HCT116 (cell line): ENCODE measurements at regions not wholly inside any gene's neighbourhood (a gene's known extent, or its start where the extent isn't known, plus 50 kb on each side); places are given as distances from the start of the nearest gene placed in this dataset.

Experiments used
- ATAC-seq: fragments of 200-7000 bp; cut with Tn5 transposase; 2 replicates; pipeline ENCODE4 v1.9.1; 2020; ENCODE audit warnings: mild to moderate bottlenecking, moderate library complexity
- BruUV-seq: library from RNA; stranded (reverse); fragments of 400-500 nt; replicated peaks from 2 replicates; lab custom pipeline; 2021; lab: Mats Ljungman, UMichigan
- CTCF ChIA-PET: fragments of 300-600 bp; sonication (Branson Sonifier 250); formaldehyde crosslinking; loops from one replicate; lab custom pipeline; 2021; ENCODE audit warnings: antibody characterized with exemption; lab: Charles Lee
- POLR2A ChIA-PET: fragments of 300-600, 350-600 bp; sonication (Branson Sonifier 250); formaldehyde crosslinking; loops from one replicate; lab custom pipeline; 2021; ENCODE audit warnings: antibody characterized with exemption; lab: Charles Lee
- RAD21 ChIA-PET, 2 experiments: fragments of 300-600 bp; sonication (Branson Sonifier 250); formaldehyde crosslinking; loops; one replicate each; lab custom pipeline; 2023; ENCODE audit warnings: low total read pairs in 2 of 2; ENCODE audit not compliant: uncharacterized antibody in 2 of 2, unreplicated experiment in 2 of 2, low non-redundant PET in 1 of 2; lab: Charles Lee
- DNase-seq: peaks from one replicate; pipeline ENCODE4 v3.0.0-alpha.2; 2010; ENCODE audit warnings: low read depth, low spot score
- H2AFZ ChIP-seq: fragments of 200-600 bp; shearing (Covaris generic), sonication (generic); 2 replicates; pipeline ENCODE4 v1.6.1; 2017; ENCODE audit warnings: low read depth, mixed run types, mixed read lengths, antibody characterized with exemption, low read length; ENCODE audit not compliant: poor library complexity, severe bottlenecking
- H3K27ac ChIP-seq: 2 replicates; pipeline ENCODE4 v1.5.1; 2012; ENCODE audit warnings: low read depth, low read length
- H3K27me3 ChIP-seq: fragments of 200-600 bp; sonication (generic); 2 replicates; pipeline ENCODE4 v1.6.1; 2016; ENCODE audit warnings: mixed run types, low read length, mixed read lengths; ENCODE audit not compliant: insufficient read depth
- H3K36me3 ChIP-seq, 2 experiments: fragments of 200-500 bp in 1 of 2; fragments of 200-600 bp in 1 of 2; sonication (Bioruptor generic) in 1 of 2; sonication (generic) in 1 of 2; 2 replicates each; pipeline versions ENCODE4 v1.5.1 to v1.6.1; 2014 to 2016; ENCODE audit warnings: low read length in 2 of 2, inconsistent platforms in 1 of 2, mixed read lengths in 1 of 2, mixed run types in 1 of 2; ENCODE audit not compliant: insufficient read depth in 2 of 2, control insufficient read depth in 1 of 2
- H3K4me1 ChIP-seq, 2 experiments: fragments of 200-600 bp in 1 of 2; sonication (generic) in 1 of 2; 2 replicates each; pipeline versions ENCODE4 v1.5.1 to v1.6.1; 2012 to 2017; ENCODE audit warnings: low read length in 2 of 2, inconsistent platforms in 1 of 2, mild to moderate bottlenecking in 1 of 2, mixed read lengths in 1 of 2, mixed run types in 1 of 2, moderate library complexity in 1 of 2; ENCODE audit not compliant: insufficient read depth in 2 of 2, control insufficient read depth in 1 of 2
- H3K4me2 ChIP-seq: fragments of 200-600 bp; sonication (generic); 2 replicates; pipeline ENCODE4 v1.6.1; 2017; ENCODE audit warnings: mixed run types, low read length, mixed read lengths
- H3K4me3 ChIP-seq, 2 experiments: fragments of 200-600 bp in 1 of 2; sonication (generic) in 1 of 2; replicated peaks in 1 of 2; 2 replicates each; pipeline ENCODE4 v1.5.1; 2011 to 2016; ENCODE audit warnings: low read length in 2 of 2, control low read depth in 1 of 2, low read depth in 1 of 2, mild to moderate bottlenecking in 1 of 2, mixed read lengths in 1 of 2, mixed run types in 1 of 2
- H3K79me2 ChIP-seq: fragments of 200-600 bp; sonication (generic); 2 replicates; pipeline ENCODE4 v1.6.1; 2017; ENCODE audit warnings: mild to moderate bottlenecking, mixed run types, low read length, moderate library complexity, mixed read lengths; ENCODE audit not compliant: insufficient read depth
- H3K9ac ChIP-seq: fragments of 200-600 bp; sonication (generic); 2 replicates; pipeline ENCODE4 v1.6.1; 2016; ENCODE audit warnings: low read length, mixed read lengths
- H3K9me2 ChIP-seq: fragments of 200-600 bp; sonication (generic), shearing (Covaris generic); 2 replicates; pipeline ENCODE4 v1.6.1; 2017; ENCODE audit warnings: mixed run types, mild to moderate bottlenecking, moderate library complexity; ENCODE audit not compliant: insufficient read depth
- H3K9me3 ChIP-seq, 2 experiments: fragments of 200-500 bp in 1 of 2; fragments of 200-600 bp in 1 of 2; sonication (Bioruptor generic) in 1 of 2; sonication (generic) in 1 of 2; 2 replicates each; pipeline ENCODE4 v1.6.1; 2014 to 2017; ENCODE audit warnings: low read length in 2 of 2, mixed read lengths in 2 of 2, inconsistent platforms in 1 of 2, low read depth in 1 of 2, mild to moderate bottlenecking in 1 of 2, mixed run types in 1 of 2, moderate library complexity in 1 of 2; ENCODE audit not compliant: control insufficient read depth in 1 of 2, insufficient read depth in 1 of 2
- H4K20me1 ChIP-seq: fragments of 200-600 bp; sonication (generic), shearing (Covaris generic); 2 replicates; pipeline ENCODE4 v1.6.1; 2017; ENCODE audit warnings: mixed run types, mild to moderate bottlenecking, moderate library complexity; ENCODE audit not compliant: insufficient read depth
- CBX3 ChIP-seq: IDR thresholded peaks from 2 replicates; pipeline ENCODE4 v1.6.1; 2012; ENCODE audit warnings: low read depth
- EGR1 ChIP-seq: IDR thresholded peaks from 2 replicates; pipeline ENCODE4 v1.6.1; 2012; ENCODE audit warnings: low read depth
- ELF1 ChIP-seq: IDR thresholded peaks from 2 replicates; pipeline ENCODE4 v1.6.1; 2012; ENCODE audit warnings: low read depth, borderline replicate concordance
- EZH2 ChIP-seq: fragments of 200-600 bp; sonication (generic); IDR thresholded peaks from 2 replicates; pipeline ENCODE4 v1.6.1; 2017; ENCODE audit warnings: antibody characterized with exemption, mixed run types
- EZH2phosphoT487 ChIP-seq: fragments of 200-600 bp; IDR thresholded peaks from 2 replicates; pipeline ENCODE4 v1.6.1; 2018; ENCODE audit warnings: antibody characterized with exemption, borderline replicate concordance
- JUND ChIP-seq: IDR thresholded peaks from 2 replicates; pipeline ENCODE4 v1.6.1; 2012
- POLR2A ChIP-seq: IDR thresholded peaks from 2 replicates; pipeline ENCODE4 v1.7.0; 2011; ENCODE audit warnings: borderline replicate concordance; ENCODE audit not compliant: insufficient read depth, insufficient read length; ENCODE audit errors: extremely low read depth
- POLR2AphosphoS5 ChIP-seq: IDR thresholded peaks from 2 replicates; pipeline ENCODE4 v1.6.1; 2011; ENCODE audit warnings: mild to moderate bottlenecking, low read depth, low read length, moderate library complexity
- RAD21 ChIP-seq: IDR thresholded peaks from 2 replicates; pipeline ENCODE4 v1.6.1; 2012; ENCODE audit warnings: low read depth, mild to moderate bottlenecking
- SIN3A ChIP-seq: IDR thresholded peaks from 2 replicates; pipeline ENCODE4 v1.6.1; 2012; ENCODE audit warnings: low read depth
- SP1 ChIP-seq: IDR thresholded peaks from 2 replicates; pipeline ENCODE4 v1.6.1; 2012; ENCODE audit warnings: low read depth
- SRF ChIP-seq: IDR thresholded peaks from 2 replicates; pipeline ENCODE4 v1.6.1; 2012; ENCODE audit warnings: low read depth
- YY1 ChIP-seq: IDR thresholded peaks from 2 replicates; pipeline ENCODE4 v1.6.1; 2011; ENCODE audit warnings: low read length, low read depth, moderate library complexity, mild to moderate bottlenecking; ENCODE audit not compliant: insufficient replicate concordance; ENCODE audit errors: extremely low read depth
- intact Hi-C: fragments of 100-400 bp; cut with micrococcal nuclease; formaldehyde crosslinking; loops from 2 replicates; pipeline ENCODE4 v1.10.0; 2022
- TF ChIP-seq, protein P1 (sequence below): IDR thresholded peaks from 2 replicates; pipeline ENCODE4 v1.6.1; 2012
- TF ChIP-seq, protein P2 (sequence below), 3 experiments: fragments of 200-600 bp in 1 of 3; sonication (generic) in 1 of 3; IDR thresholded peaks in 2 of 3; conservative IDR thresholded peaks in 1 of 3; 2 replicates each; pipeline ENCODE4 v1.5.1; 2012 to 2017; ENCODE audit warnings: low read depth in 2 of 3, low read length in 2 of 3, antibody characterized with exemption in 1 of 3, borderline replicate concordance in 1 of 3, control low read depth in 1 of 3, mild to moderate bottlenecking in 1 of 3, mixed read lengths in 1 of 3, mixed run types in 1 of 3, moderate library complexity in 1 of 3; ENCODE audit not compliant: insufficient read depth in 1 of 3
- TF ChIP-seq, protein P3 (sequence below): IDR thresholded peaks from 2 replicates; pipeline ENCODE4 v1.6.1; 2012

DNA sequence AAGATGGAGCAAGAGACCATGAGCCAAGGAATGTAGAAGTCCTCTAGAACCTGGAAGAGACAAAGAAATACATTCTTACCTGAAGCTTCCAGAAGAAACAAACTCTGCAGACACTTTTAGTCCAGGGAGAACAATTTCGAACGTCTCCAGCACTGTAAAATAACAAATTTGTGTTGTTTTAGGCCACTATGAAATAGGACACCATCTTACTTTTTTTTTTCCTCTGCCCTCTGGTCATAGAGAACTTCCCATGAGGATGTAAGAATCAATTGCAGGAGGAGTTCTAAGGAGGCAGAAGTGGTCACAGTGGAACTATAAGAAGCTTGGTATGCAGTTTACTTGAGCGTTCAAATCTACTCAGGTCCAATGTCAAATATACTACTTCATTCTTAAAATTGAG is 1295.9 kb downstream of the ZPLD1 start:
- TF ChIP-seq EZH2phosphoT487 (no peak), RAD21 (no peak), ELF1 (no peak), EZH2 (no peak), YY1 (no peak)
- TF ChIP-seq, protein P1, sequence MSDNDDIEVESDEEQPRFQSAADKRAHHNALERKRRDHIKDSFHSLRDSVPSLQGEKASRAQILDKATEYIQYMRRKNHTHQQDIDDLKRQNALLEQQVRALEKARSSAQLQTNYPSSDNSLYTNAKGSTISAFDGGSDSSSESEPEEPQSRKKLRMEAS = no peak
- TF ChIP-seq, protein P2, sequence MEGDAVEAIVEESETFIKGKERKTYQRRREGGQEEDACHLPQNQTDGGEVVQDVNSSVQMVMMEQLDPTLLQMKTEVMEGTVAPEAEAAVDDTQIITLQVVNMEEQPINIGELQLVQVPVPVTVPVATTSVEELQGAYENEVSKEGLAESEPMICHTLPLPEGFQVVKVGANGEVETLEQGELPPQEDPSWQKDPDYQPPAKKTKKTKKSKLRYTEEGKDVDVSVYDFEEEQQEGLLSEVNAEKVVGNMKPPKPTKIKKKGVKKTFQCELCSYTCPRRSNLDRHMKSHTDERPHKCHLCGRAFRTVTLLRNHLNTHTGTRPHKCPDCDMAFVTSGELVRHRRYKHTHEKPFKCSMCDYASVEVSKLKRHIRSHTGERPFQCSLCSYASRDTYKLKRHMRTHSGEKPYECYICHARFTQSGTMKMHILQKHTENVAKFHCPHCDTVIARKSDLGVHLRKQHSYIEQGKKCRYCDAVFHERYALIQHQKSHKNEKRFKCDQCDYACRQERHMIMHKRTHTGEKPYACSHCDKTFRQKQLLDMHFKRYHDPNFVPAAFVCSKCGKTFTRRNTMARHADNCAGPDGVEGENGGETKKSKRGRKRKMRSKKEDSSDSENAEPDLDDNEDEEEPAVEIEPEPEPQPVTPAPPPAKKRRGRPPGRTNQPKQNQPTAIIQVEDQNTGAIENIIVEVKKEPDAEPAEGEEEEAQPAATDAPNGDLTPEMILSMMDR (IDR thresholded peaks at IDR 0.05 in 2 of 3, conservative IDR thresholded peaks at IDR 0.05 in 1 of 3; ENCODE audit: borderline replicate concordance in 1 of 3, insufficient read depth in 1 of 3, low read depth in 2 of 3, low read length in 2 of 3) = no peak
- TF ChIP-seq, protein P3, sequence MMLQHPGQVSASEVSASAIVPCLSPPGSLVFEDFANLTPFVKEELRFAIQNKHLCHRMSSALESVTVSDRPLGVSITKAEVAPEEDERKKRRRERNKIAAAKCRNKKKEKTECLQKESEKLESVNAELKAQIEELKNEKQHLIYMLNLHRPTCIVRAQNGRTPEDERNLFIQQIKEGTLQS = no peak
- H3K9me2 ChIP-seq = no peaks in the 10 kb centered on the region
- ChIA-PET POLR2A (no interaction called here), RAD21 (no interaction called here), CTCF (no interaction called here)
- H2AFZ ChIP-seq = no peak overlapping the region
- H3K36me3 ChIP-seq = no peaks in the 10 kb centered on the region
- H3K4me3 ChIP-seq = no peak overlapping the region
- intact Hi-C loops = no loop called here
- no peaks in the 10 kb centered on the region for H4K20me1 ChIP-seq
- no TSS peak for BruUV-seq
- H3K9ac ChIP-seq = no peak overlapping the region
- H3K4me1 ChIP-seq = no peaks in the 10 kb centered on the region
- no peak overlapping the region for H3K27ac ChIP-seq
- no peaks in the 10 kb centered on the region for H3K9me3 ChIP-seq
- no peaks in the 10 kb centered on the region for H3K27me3 ChIP-seq
- H3K4me2 ChIP-seq = no peak overlapping the region
- H3K79me2 ChIP-seq = no peaks in the 10 kb centered on the region
- no peak for DNase-seq
- no peak for ATAC-seq

DNA sequence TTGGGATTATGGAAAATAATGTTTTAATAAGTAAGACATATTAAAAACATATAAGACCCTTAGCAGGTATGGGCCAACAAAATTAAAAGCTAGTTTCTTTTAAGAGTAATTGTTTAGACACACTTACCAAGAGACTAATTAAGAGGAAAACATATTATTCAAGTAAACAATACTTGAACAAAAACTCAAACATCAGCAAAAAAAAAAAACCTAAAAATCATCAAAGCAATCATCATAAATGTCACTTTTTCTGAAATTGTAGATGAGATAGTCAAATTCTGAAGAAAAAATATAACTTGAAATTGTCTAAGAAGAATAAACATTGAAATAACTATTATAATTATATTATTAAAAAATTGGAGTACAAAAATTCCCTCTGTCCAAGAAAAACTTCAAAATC is 1318.2 kb downstream of the ZPLD1 start:
- Histone ChIP-seq H3K36me3 (no peaks in the 10 kb centered on the region), H3K9ac (no peak overlapping the region), H3K9me3 (no peaks in the 10 kb centered on the region), H3K79me2 (no peaks in the 10 kb centered on the region), H3K4me1 (no peaks in the 10 kb centered on the region), H3K27me3 (no peaks in the 10 kb centered on the region), H3K4me3 (no peak overlapping the region), H2AFZ (peak overlapping the region; percentile 35), H4K20me1 (no peaks in the 10 kb centered on the region), H3K4me2 (no peak overlapping the region), H3K27ac (no peak overlapping the region), H3K9me2 (no peaks in the 10 kb centered on the region)
- CTCF ChIA-PET = no interaction called here
- RAD21 ChIA-PET = no interaction called here
- POLR2A ChIA-PET = no interaction called here
- no peak for ATAC-seq
- intact Hi-C loops = no loop called here
- DNase-seq = no peak
- BruUV-seq = no TSS peak
- TF ChIP-seq SP1 (no peak), POLR2AphosphoS5 (no peak), CBX3 (no peak), EGR1 (no peak), POLR2A (no peak), EZH2 (no peak), SIN3A (no peak), ELF1 (no peak), SRF (no peak), JUND (no peak)
- TF ChIP-seq, protein P2 (IDR thresholded peaks at IDR 0.05 in 2 of 3, conservative IDR thresholded peaks at IDR 0.05 in 1 of 3; ENCODE audit: borderline replicate concordance in 1 of 3, insufficient read depth in 1 of 3, low read depth in 2 of 3, low read length in 2 of 3) = no peak
- TF ChIP-seq, protein P3 = no peak
